Neural cell (in vitro differentiated cells): ENCODE measurements at regions not wholly inside any gene's neighbourhood (a gene's known extent, or its start where the extent isn't known, plus 50 kb on each side); places are given as distances from the start of the nearest gene placed in this dataset.
"Not testable (repeated sequence)": the region's sequence is repeated elsewhere in the genome, so short reads cannot be mapped to it uniquely, and the experiment has no call there.

Experiments
- H2AFZ ChIP-seq: fragments of 200-600, 300-800 bp; sonication (generic), shearing (Covaris generic); 2 replicates; pipeline ENCODE4 v1.6.0; 2014; ENCODE audit warnings: low read depth, mild to moderate bottlenecking, antibody characterized with exemption, low read length, moderate library complexity
- H3F3A ChIP-seq: fragments of 200-600 bp; shearing (Covaris generic); 2 replicates; pipeline ENCODE4 v1.6.1; 2016; ENCODE audit warnings: mild to moderate bottlenecking, moderate library complexity, mixed read lengths, antibody characterized with exemption, low read length; ENCODE audit not compliant: insufficient read depth, poor library complexity, severe bottlenecking
- H3K27ac ChIP-seq: fragments of 200-600, 300-800 bp; sonication (generic), shearing (Covaris generic); 2 replicates; pipeline ENCODE4 v1.5.1; 2014; ENCODE audit warnings: mild to moderate bottlenecking, low read length, moderate library complexity
- H3K27me3 ChIP-seq: fragments of 300-800, 200-600 bp; sonication (generic), shearing (Covaris generic); 2 replicates; pipeline ENCODE4 v1.6.0; 2014; ENCODE audit warnings: mild to moderate bottlenecking, low read depth, low read length, moderate library complexity; ENCODE audit not compliant: insufficient read depth
- H3K36me3 ChIP-seq: fragments of 300-800, 200-600 bp; sonication (generic), shearing (Covaris generic); 2 replicates; pipeline ENCODE4 v1.5.1; 2014; ENCODE audit warnings: mild to moderate bottlenecking, antibody characterized with exemption, low read length, moderate library complexity; ENCODE audit not compliant: insufficient read depth
- H3K4me2 ChIP-seq: fragments of 300-800, 200-600 bp; sonication (generic), shearing (Covaris generic); 2 replicates; pipeline ENCODE4 v1.6.0; 2014; ENCODE audit warnings: mild to moderate bottlenecking, low read length
- H3K4me3 ChIP-seq: fragments of 300-800, 200-600 bp; sonication (generic), shearing (Covaris generic); 2 replicates; pipeline ENCODE4 v1.5.1; 2014; ENCODE audit warnings: mild to moderate bottlenecking, low read length, moderate library complexity
- H3K79me2 ChIP-seq: fragments of 200-600 bp; shearing (Covaris generic); replicated peaks from 2 replicates; pipeline ENCODE4 v1.6.0; 2014; ENCODE audit warnings: mild to moderate bottlenecking, low read length, moderate library complexity; ENCODE audit not compliant: insufficient read depth
- H3K9ac ChIP-seq: fragments of 300-800, 200-600 bp; sonication (generic), shearing (Covaris generic); 2 replicates; pipeline ENCODE4 v1.6.1; 2016; ENCODE audit warnings: mild to moderate bottlenecking, low read length, mixed read lengths
- H3K9me2 ChIP-seq: fragments of 200-600 bp; shearing (Covaris generic); 2 replicates; pipeline ENCODE4 v1.6.1; 2016; ENCODE audit warnings: mild to moderate bottlenecking, low read length, mixed read lengths; ENCODE audit not compliant: insufficient read depth
- H3K9me3 ChIP-seq: fragments of 200-600, 300-800 bp; sonication (generic), shearing (Covaris generic); 2 replicates; pipeline ENCODE4 v1.6.1; 2016; ENCODE audit warnings: mild to moderate bottlenecking, mixed run types, low read length, moderate library complexity, mixed read lengths
- H4K20me1 ChIP-seq: fragments of 200-600 bp; shearing (Covaris generic); 2 replicates; pipeline ENCODE4 v1.6.1; 2016; ENCODE audit warnings: mild to moderate bottlenecking, mixed run types; ENCODE audit not compliant: insufficient read depth
- EP300 ChIP-seq: fragments of 450-650 bp; conservative IDR thresholded peaks from 2 replicates; pipeline ENCODE4 v1.6.1; 2014; ENCODE audit warnings: antibody characterized with exemption, mild to moderate bottlenecking, moderate library complexity; ENCODE audit not compliant: poor library complexity, severe bottlenecking
- EZH2 ChIP-seq: fragments of 200-600, 300-800 bp; shearing (Covaris generic), sonication (generic); IDR thresholded peaks from 2 replicates; pipeline ENCODE4 v1.6.1; 2014; ENCODE audit warnings: antibody characterized with exemption, low read length, borderline replicate concordance, mild to moderate bottlenecking; ENCODE audit not compliant: insufficient read depth, poor library complexity, severe bottlenecking
- MXI1 ChIP-seq: fragments of 450-650 bp; conservative IDR thresholded peaks from 2 replicates; pipeline ENCODE4 v1.6.1; 2014; ENCODE audit warnings: antibody characterized with exemption, mild to moderate bottlenecking; ENCODE audit not compliant: poor library complexity, severe bottlenecking
- POLR2AphosphoS5 ChIP-seq: IDR thresholded peaks from 2 replicates; pipeline ENCODE4 v1.6.1; 2012
- RAD21 ChIP-seq: fragments of 450-650 bp; conservative IDR thresholded peaks from 2 replicates; pipeline ENCODE4 v1.6.1; 2014; ENCODE audit warnings: antibody characterized with exemption, mild to moderate bottlenecking, moderate library complexity
- SMC3 ChIP-seq: fragments of 450-650 bp; conservative IDR thresholded peaks from 2 replicates; pipeline ENCODE4 v1.6.1; 2014; ENCODE audit warnings: antibody characterized with exemption, mild to moderate bottlenecking, moderate library complexity; ENCODE audit not compliant: poor library complexity
- TAF1 ChIP-seq: IDR thresholded peaks from 2 replicates; pipeline ENCODE4 v1.6.1; 2012; ENCODE audit warnings: low read depth
- TF ChIP-seq, protein P1 (sequence below): fragments of 450-650 bp; IDR thresholded peaks from 2 replicates; pipeline ENCODE4 v1.5.1; 2014; ENCODE audit warnings: antibody characterized with exemption, mild to moderate bottlenecking, moderate library complexity; ENCODE audit not compliant: poor library complexity, severe bottlenecking
- TF ChIP-seq, protein P2 (sequence below): IDR thresholded peaks from 2 replicates; pipeline ENCODE4 v1.6.1; 2012; ENCODE audit warnings: borderline replicate concordance

DNA sequence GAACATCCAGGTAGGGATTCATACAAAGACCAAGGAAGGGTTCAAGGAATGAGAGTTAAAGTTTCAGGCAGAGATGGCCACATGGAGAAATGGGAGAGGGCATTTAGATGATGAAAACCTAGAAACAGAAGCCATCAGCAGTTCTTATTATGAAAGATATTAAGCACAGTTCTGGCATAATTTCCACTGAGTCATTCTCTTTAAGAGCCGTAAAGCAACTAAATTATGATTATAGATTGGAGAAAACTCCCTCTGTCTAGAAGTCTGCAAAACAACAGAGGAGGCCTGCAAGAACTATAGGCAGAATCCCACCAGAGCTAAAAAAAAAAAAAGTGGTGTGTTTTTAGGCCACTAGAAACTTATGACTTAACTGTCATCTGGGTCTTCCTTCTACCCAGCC lies 157.1 kb upstream of the MPDZ start:
- Histone ChIP-seq H3K36me3 (no peaks in the 10 kb centered on the region), H4K20me1 (no peaks in the 10 kb centered on the region), H3K4me2 (no peak overlapping the region), H3K4me3 (no peak overlapping the region), H3F3A (no peaks in the 10 kb centered on the region), H3K9me3 (no peaks in the 10 kb centered on the region), H2AFZ (no peak overlapping the region), H3K79me2 (no peaks in the 10 kb centered on the region), H3K9ac (no peak overlapping the region), H3K9me2 (no peaks in the 10 kb centered on the region), H3K27ac (no peak overlapping the region), H3K27me3 (no peaks in the 10 kb centered on the region)
- TF ChIP-seq SMC3 (no peak), RAD21 (no peak), MXI1 (no peak), TAF1 (no peak), EP300 (no peak), EZH2 (no peak), POLR2AphosphoS5 (no peak)
- TF ChIP-seq, protein P1, sequence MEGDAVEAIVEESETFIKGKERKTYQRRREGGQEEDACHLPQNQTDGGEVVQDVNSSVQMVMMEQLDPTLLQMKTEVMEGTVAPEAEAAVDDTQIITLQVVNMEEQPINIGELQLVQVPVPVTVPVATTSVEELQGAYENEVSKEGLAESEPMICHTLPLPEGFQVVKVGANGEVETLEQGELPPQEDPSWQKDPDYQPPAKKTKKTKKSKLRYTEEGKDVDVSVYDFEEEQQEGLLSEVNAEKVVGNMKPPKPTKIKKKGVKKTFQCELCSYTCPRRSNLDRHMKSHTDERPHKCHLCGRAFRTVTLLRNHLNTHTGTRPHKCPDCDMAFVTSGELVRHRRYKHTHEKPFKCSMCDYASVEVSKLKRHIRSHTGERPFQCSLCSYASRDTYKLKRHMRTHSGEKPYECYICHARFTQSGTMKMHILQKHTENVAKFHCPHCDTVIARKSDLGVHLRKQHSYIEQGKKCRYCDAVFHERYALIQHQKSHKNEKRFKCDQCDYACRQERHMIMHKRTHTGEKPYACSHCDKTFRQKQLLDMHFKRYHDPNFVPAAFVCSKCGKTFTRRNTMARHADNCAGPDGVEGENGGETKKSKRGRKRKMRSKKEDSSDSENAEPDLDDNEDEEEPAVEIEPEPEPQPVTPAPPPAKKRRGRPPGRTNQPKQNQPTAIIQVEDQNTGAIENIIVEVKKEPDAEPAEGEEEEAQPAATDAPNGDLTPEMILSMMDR: no peak
- TF ChIP-seq, protein P2, sequence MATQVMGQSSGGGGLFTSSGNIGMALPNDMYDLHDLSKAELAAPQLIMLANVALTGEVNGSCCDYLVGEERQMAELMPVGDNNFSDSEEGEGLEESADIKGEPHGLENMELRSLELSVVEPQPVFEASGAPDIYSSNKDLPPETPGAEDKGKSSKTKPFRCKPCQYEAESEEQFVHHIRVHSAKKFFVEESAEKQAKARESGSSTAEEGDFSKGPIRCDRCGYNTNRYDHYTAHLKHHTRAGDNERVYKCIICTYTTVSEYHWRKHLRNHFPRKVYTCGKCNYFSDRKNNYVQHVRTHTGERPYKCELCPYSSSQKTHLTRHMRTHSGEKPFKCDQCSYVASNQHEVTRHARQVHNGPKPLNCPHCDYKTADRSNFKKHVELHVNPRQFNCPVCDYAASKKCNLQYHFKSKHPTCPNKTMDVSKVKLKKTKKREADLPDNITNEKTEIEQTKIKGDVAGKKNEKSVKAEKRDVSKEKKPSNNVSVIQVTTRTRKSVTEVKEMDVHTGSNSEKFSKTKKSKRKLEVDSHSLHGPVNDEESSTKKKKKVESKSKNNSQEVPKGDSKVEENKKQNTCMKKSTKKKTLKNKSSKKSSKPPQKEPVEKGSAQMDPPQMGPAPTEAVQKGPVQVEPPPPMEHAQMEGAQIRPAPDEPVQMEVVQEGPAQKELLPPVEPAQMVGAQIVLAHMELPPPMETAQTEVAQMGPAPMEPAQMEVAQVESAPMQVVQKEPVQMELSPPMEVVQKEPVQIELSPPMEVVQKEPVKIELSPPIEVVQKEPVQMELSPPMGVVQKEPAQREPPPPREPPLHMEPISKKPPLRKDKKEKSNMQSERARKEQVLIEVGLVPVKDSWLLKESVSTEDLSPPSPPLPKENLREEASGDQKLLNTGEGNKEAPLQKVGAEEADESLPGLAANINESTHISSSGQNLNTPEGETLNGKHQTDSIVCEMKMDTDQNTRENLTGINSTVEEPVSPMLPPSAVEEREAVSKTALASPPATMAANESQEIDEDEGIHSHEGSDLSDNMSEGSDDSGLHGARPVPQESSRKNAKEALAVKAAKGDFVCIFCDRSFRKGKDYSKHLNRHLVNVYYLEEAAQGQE: no peak

DNA sequence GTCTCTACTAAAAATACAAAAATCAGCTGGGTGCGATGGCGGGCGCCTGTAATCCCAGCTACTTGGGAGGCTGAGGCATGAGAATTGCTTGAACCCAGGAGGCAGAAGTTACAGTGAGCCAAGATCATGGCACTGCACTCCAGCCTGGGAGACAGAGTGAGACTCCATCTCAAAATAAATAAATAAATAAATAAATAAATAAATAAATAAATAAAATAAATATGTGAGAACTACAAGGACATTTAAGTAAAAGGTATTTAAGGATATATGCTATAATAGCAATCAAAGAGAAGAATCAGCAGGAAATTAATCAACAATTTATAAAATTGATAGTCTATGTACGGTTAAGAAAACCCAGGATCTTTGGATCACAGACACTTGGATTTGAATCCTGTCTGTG lies 154.0 kb upstream of the MPDZ start:
- not testable (repeated sequence) for H2AFZ ChIP-seq, H3K4me3 ChIP-seq, H3K27me3 ChIP-seq, H3K79me2 ChIP-seq, H3K36me3 ChIP-seq, H3K9ac ChIP-seq, H3K9me2 ChIP-seq, H4K20me1 ChIP-seq, H3F3A ChIP-seq, H3K4me2 ChIP-seq, H3K27ac ChIP-seq, H3K9me3 ChIP-seq

DNA sequence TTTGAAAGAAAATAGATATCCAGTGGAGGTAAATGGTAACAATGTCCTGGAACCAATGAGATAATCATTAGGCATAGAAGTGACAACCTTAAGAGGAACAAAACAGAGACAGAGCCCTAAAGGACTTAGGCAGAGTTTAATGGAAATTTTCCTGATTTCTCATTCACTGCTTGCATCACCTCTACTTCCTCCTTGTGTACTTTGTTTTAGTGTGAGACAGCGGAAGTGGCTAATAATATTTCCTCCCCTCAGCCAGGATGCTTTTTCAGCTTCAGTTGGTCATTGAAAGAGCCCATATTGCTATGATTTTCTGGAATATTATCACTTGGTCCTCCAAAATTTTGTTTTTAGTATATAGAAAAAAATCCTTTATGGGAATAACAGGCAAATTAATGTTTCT lies 153.4 kb upstream of the MPDZ start:
- H4K20me1 ChIP-seq: no peaks in the 10 kb centered on the region
- no peak overlapping the region for H3K4me2 ChIP-seq
- no peaks in the 10 kb centered on the region for H3K9me2 ChIP-seq
- H3F3A ChIP-seq: no peaks in the 10 kb centered on the region
- H2AFZ ChIP-seq: no peak overlapping the region
- H3K4me3 ChIP-seq: no peak overlapping the region
- no peak overlapping the region for H3K9ac ChIP-seq
- H3K79me2 ChIP-seq: no peaks in the 10 kb centered on the region
- H3K36me3 ChIP-seq: no peaks in the 10 kb centered on the region
- TF ChIP-seq, protein P2: no peak
- TF ChIP-seq EP300 (no peak), SMC3 (no peak), TAF1 (no peak), EZH2 (no peak), RAD21 (no peak), POLR2AphosphoS5 (no peak)
- no peak overlapping the region for H3K27ac ChIP-seq
- no peaks in the 10 kb centered on the region for H3K9me3 ChIP-seq
- peaks cover 3% of the 10 kb centered on the region for H3K27me3 ChIP-seq
